HepG2 (cell line): ENCODE measurements at regions not wholly inside any gene's neighbourhood (a gene's known extent, or its start where the extent isn't known, plus 50 kb on each side); places are given as distances from the start of the nearest gene placed in this dataset.

Experiments
- ATAC-seq: fragments of 200-7000 bp; cut with Tn5 transposase; 3 replicates; pipeline ENCODE4 v1.9.1; 2020; ENCODE audit warnings: mild to moderate bottlenecking, moderate library complexity
- BruUV-seq: library from RNA; stranded (reverse); fragments of 400-500 nt; replicated peaks from 2 replicates; lab custom pipeline; 2021; lab: Mats Ljungman, UMichigan
- CTCF ChIA-PET: fragments of 300-600 bp; formaldehyde crosslinking; extraction: SDS; loops from one replicate; lab custom pipeline; 2021; ENCODE audit warnings: low total read pairs, inconsistent platforms, low intra/inter-chr PET ratio; lab: Yijun Ruan, JAX
- POLR2A ChIA-PET: fragments of 350-600 bp; sonication (Branson Sonifier 250); formaldehyde crosslinking; loops from one replicate; lab custom pipeline; 2020; ENCODE audit warnings: antibody characterized with exemption, inconsistent platforms; lab: Yijun Ruan, JAX
- DNase-seq: peaks from one replicate; pipeline ENCODE4 v3.0.0-alpha.2; 2015; ENCODE audit warnings: low spot score
- FAIRE-seq: peaks from 3 replicates; lab custom pipeline; 2011; peaks lifted over from hg19 to GRCh38; lab: Jason Lieb, UNC
- H2AFZ ChIP-seq: one replicate; pipeline ENCODE4 v1.6.1; 2011; ENCODE audit warnings: low read length, inconsistent platforms
- H3K27ac ChIP-seq: fragments of 300-600 bp; 3 replicates; pipeline ENCODE4 v1.8.0; 2011; ENCODE audit warnings: mixed run types, mild to moderate bottlenecking, mixed read lengths, low read length, inconsistent platforms; ENCODE audit not compliant: insufficient read depth; ENCODE audit errors: extremely low read length
- H3K27me3 ChIP-seq, 2 experiments: fragments of 200-600 bp in 1 of 2; 2 replicates in 1 of 2; 3 replicates in 1 of 2; pipeline versions ENCODE4 v1.6.0 to v1.8.0; 2011; ENCODE audit warnings: low read length in 2 of 2, mild to moderate bottlenecking in 2 of 2, moderate library complexity in 2 of 2, inconsistent platforms in 1 of 2; ENCODE audit not compliant: insufficient read depth in 2 of 2, control insufficient read depth in 1 of 2
- H3K36me3 ChIP-seq, 2 experiments: fragments of 200-600 bp in 1 of 2; replicated peaks in 1 of 2; 2 replicates in 1 of 2; 3 replicates in 1 of 2; pipeline versions ENCODE4 v1.5.1 to v1.8.0; 2011; ENCODE audit warnings: low read length in 2 of 2, inconsistent platforms in 1 of 2; ENCODE audit not compliant: insufficient read depth in 2 of 2, control insufficient read depth in 1 of 2
- H3K4me1 ChIP-seq: 2 replicates; pipeline ENCODE4 v1.5.1; 2012; ENCODE audit warnings: low read length, inconsistent platforms; ENCODE audit not compliant: insufficient read depth
- H3K4me2 ChIP-seq: 2 replicates; pipeline ENCODE4 v1.6.0; 2011; ENCODE audit warnings: low read depth, low read length, inconsistent platforms
- H3K4me3 ChIP-seq, 3 experiments: fragments of 200-600 bp in 1 of 3; sonication (generic), shearing (Covaris generic) in 1 of 3; replicated peaks in 1 of 3; 2 replicates each; pipeline ENCODE4 v1.5.1; 2011 to 2016; ENCODE audit warnings: low read length in 3 of 3, inconsistent platforms in 2 of 3, low read depth in 2 of 3, mild to moderate bottlenecking in 2 of 3, control low read depth in 1 of 3, mixed read lengths in 1 of 3; ENCODE audit not compliant: insufficient read depth in 1 of 3
- H3K79me2 ChIP-seq: one replicate; pipeline ENCODE4 v1.6.1; 2011; ENCODE audit warnings: low read length, inconsistent platforms; ENCODE audit not compliant: insufficient read depth
- H3K9ac ChIP-seq: 2 replicates; pipeline ENCODE4 v1.6.0; 2011; ENCODE audit warnings: mild to moderate bottlenecking, low read depth, low read length, inconsistent platforms; ENCODE audit not compliant: insufficient read depth
- H3K9me3 ChIP-seq: 2 replicates; pipeline ENCODE4 v1.5.1; 2012; ENCODE audit warnings: mild to moderate bottlenecking, low read length
- H4K20me1 ChIP-seq: 2 replicates; pipeline ENCODE4 v1.6.0; 2011; ENCODE audit warnings: inconsistent platforms, mild to moderate bottlenecking, low read length, moderate library complexity; ENCODE audit not compliant: insufficient read depth
- CC2D1A ChIP-seq: sonication (generic); formaldehyde crosslinking; IDR thresholded peaks from 2 replicates; pipeline ENCODE4 v1.8.1; 2023; ENCODE audit warnings: mild to moderate bottlenecking, missing genetic modification reagents
- HNRNPK ChIP-seq: fragments of 200-400 bp; formaldehyde crosslinking; IDR thresholded peaks from 2 replicates; pipeline ENCODE4 v1.6.1; 2018; ENCODE audit warnings: low read length, low read depth, moderate library complexity, mild to moderate bottlenecking; ENCODE audit not compliant: poor library complexity, severe bottlenecking
- JUND ChIP-seq: sonication (generic); formaldehyde crosslinking; IDR thresholded peaks from 2 replicates; pipeline ENCODE4 v1.8.0; 2022; ENCODE audit warnings: mild to moderate bottlenecking, missing genetic modification reagents
- NAIF1 ChIP-seq: sonication (generic); formaldehyde crosslinking; IDR thresholded peaks from 2 replicates; pipeline ENCODE4 v1.5.0; 2020; ENCODE audit warnings: mild to moderate bottlenecking, missing genetic modification reagents, borderline replicate concordance
- NFYC ChIP-seq: IDR thresholded peaks from 2 replicates; pipeline ENCODE4 v1.6.1; 2016; ENCODE audit warnings: missing genetic modification reagents, missing compliant biosample characterization
- ZBED4 ChIP-seq: sonication (generic); formaldehyde crosslinking; IDR thresholded peaks from 2 replicates; pipeline ENCODE4 v1.4.0; 2020; ENCODE audit warnings: missing genetic modification reagents, borderline replicate concordance
- ZFP37 ChIP-seq: sonication (generic); formaldehyde crosslinking; IDR thresholded peaks from 2 replicates; pipeline ENCODE4 v1.4.0; 2020; ENCODE audit warnings: missing genetic modification reagents, borderline replicate concordance
- ZFP41 ChIP-seq: sonication (generic); formaldehyde crosslinking; IDR thresholded peaks from 2 replicates; pipeline ENCODE4 v1.4.0; 2020; ENCODE audit warnings: mild to moderate bottlenecking, missing genetic modification reagents, borderline replicate concordance
- ZFX ChIP-seq: sonication (generic); formaldehyde crosslinking; IDR thresholded peaks from 2 replicates; pipeline ENCODE4 v1.4.0; 2020; ENCODE audit warnings: mild to moderate bottlenecking, low read depth, missing genetic modification reagents, moderate library complexity
- ZNF24 ChIP-seq: fragments of 450-650 bp; IDR thresholded peaks from 2 replicates; pipeline ENCODE4 v1.6.1; 2017; ENCODE audit warnings: antibody characterized with exemption, mild to moderate bottlenecking
- ZNF572 ChIP-seq: sonication (generic); formaldehyde crosslinking; IDR thresholded peaks from 2 replicates; pipeline ENCODE4 v1.5.1; 2020; ENCODE audit warnings: mild to moderate bottlenecking, missing genetic modification reagents
- ZNF574 ChIP-seq: sonication (generic); formaldehyde crosslinking; IDR thresholded peaks from 2 replicates; pipeline ENCODE4 v1.4.0; 2020; ENCODE audit warnings: missing genetic modification reagents
- ZNF615 ChIP-seq: sonication (generic); formaldehyde crosslinking; IDR thresholded peaks from 2 replicates; pipeline ENCODE4 v1.5.0; 2020; ENCODE audit warnings: mild to moderate bottlenecking, missing genetic modification reagents, borderline replicate concordance
- ZNF75D ChIP-seq: sonication (generic); formaldehyde crosslinking; IDR thresholded peaks from 2 replicates; pipeline ENCODE4 v1.8.1; 2023; ENCODE audit warnings: missing genetic modification reagents, mild to moderate bottlenecking, borderline replicate concordance
- ZNF780A ChIP-seq: sonication (generic); formaldehyde crosslinking; IDR thresholded peaks from 2 replicates; pipeline ENCODE4 v1.8.0; 2022; ENCODE audit warnings: mild to moderate bottlenecking, missing genetic modification reagents, moderate library complexity
- ZNF784 ChIP-seq: sonication (generic); formaldehyde crosslinking; IDR thresholded peaks from 2 replicates; pipeline ENCODE4 v1.5.1; 2020; ENCODE audit warnings: missing genetic modification reagents, mild to moderate bottlenecking, borderline replicate concordance
- ZSCAN5A ChIP-seq: sonication (generic); formaldehyde crosslinking; IDR thresholded peaks from 2 replicates; pipeline ENCODE4 v1.8.0; 2022; ENCODE audit warnings: mild to moderate bottlenecking, missing genetic modification reagents, borderline replicate concordance
- WGBS: methylation state at CpG from one replicate; pipeline ENCODE4 v1.1.6; 2017; ENCODE audit warnings: low lambda C conversion rate; 5-methylcytosine and 5-hydroxymethylcytosine counted together
- in situ Hi-C: cut with HindIII; loops from 2 replicates; pipeline ENCODE4 v1.10.0; 2017; ENCODE audit warnings: low pct_unique_long_range_greater_than_20kb; ENCODE audit not compliant: extremely low pct_ligation_motif_present
- intact Hi-C: fragments of 100-400 bp; cut with micrococcal nuclease; formaldehyde crosslinking; loops from one replicate; pipeline ENCODE4 v1.10.0; 2022; ENCODE audit not compliant: unreplicated experiment

- H4K20me1 ChIP-seq: no peaks in the 10 kb centered on the region
- DNase-seq: no peak
- H3K36me3 ChIP-seq: no peaks in the 10 kb centered on the region
- POLR2A ChIA-PET: no interaction called here
- H3K4me2 ChIP-seq: no peak overlapping the region
- H3K9me3 ChIP-seq: no peaks in the 10 kb centered on the region
- no peak overlapping the region for H2AFZ ChIP-seq
- H3K79me2 ChIP-seq: no peaks in the 10 kb centered on the region
- H3K4me3 ChIP-seq: no peak overlapping the region
- no peak for FAIRE-seq
- in situ Hi-C loops (no loop called here), intact Hi-C loops (no loop called here)
- no peak overlapping the region for H3K27ac ChIP-seq
- no TSS peak for BruUV-seq
- peaks cover 35% of the 10 kb centered on the region for H3K4me1 ChIP-seq
- no peak overlapping the region for H3K9ac ChIP-seq
- CTCF ChIA-PET: interaction anchor here (2.2 kb wide), 1 partner anchor 205 kb away, joined by 15 read pairs; no protein-coding TSS in a partner anchor
- WGBS: 76% methylated on average over 9 of the region's 10 CpGs
- no peaks in the 10 kb centered on the region for H3K27me3 ChIP-seq
- no peak for ATAC-seq
- TF ChIP-seq ZSCAN5A (CRISPR knock-in tag): no peak
- no peak for TF ChIP-seq ZBED4 (CRISPR knock-in tag)
- TF ChIP-seq JUND (CRISPR knock-in tag): no peak
- no peak for TF ChIP-seq ZNF75D (CRISPR knock-in tag)
- TF ChIP-seq ZFX (CRISPR knock-in tag): no peak
- no peak for TF ChIP-seq ZNF572 (CRISPR knock-in tag)
- no peak for TF ChIP-seq ZNF574 (CRISPR knock-in tag)
- no peak for TF ChIP-seq ZNF615
- no peak for TF ChIP-seq ZFP41 (CRISPR knock-in tag)
- TF ChIP-seq NFYC (CRISPR knock-in tag): no peak
- TF ChIP-seq ZNF784 (CRISPR knock-in tag): no peak
- no peak for TF ChIP-seq ZFP37 (CRISPR knock-in tag)
- TF ChIP-seq ZNF24: no peak
- no peak for TF ChIP-seq HNRNPK
- TF ChIP-seq ZNF780A (CRISPR knock-in tag): no peak
- no peak for TF ChIP-seq NAIF1
- no peak for TF ChIP-seq CC2D1A
Measured at GRCh38 chr12:69069479-69069878, 136.5 kb upstream of the CPM start.
